ENCODE measurements at regions not wholly inside any gene's neighbourhood (a gene's known extent, or its start where the extent isn't known, plus 50 kb on each side); places are given as distances from the start of the nearest gene placed in this dataset.

DNA sequence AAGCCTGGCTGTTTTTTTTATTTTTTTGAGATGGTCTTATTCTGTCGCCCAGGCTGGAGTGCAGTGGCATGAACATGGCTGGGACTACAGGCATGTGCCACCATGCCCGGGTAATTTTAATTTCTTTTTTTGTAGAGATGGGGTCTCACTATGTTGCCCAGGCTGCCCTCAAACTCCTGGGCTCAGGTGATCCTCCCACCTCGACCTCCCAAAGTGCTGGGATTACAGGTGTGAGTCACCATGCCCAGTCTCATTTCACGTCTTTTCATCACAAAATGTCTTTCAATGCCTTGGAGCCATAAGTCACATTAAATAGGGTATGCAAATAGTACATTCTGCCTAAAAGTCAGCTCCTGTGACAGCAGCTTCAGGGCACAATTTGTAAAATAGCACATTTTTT is 52.8 kb downstream of the SOX2 start:
- no CpG with 5 or more reads among the region's 4 CpGs for WGBS (ENCODE audit: extremely low coverage, insufficient coverage, insufficient read length)
- Histone ChIP-seq H3K4me3 (ENCODE audit: low read depth, low read length) (no peak overlapping the region), H3K79me2 (ENCODE audit: control insufficient read depth, insufficient read depth, low read length, poor library complexity) (no peaks in the 10 kb centered on the region), H3K9ac (ENCODE audit: low read length) (no peak overlapping the region), H2AK5ac (ENCODE audit: low read length) (no peak overlapping the region), H3K4me2 (ENCODE audit: low read length) (no peak overlapping the region), H4K8ac (ENCODE audit: low read depth, low read length) (no peak overlapping the region), H3K27ac (ENCODE audit: low read depth, low read length) (no peak overlapping the region), H4K91ac (ENCODE audit: low read depth, low read length) (no peak overlapping the region), H3K9me3 (ENCODE audit: insufficient read depth, low read depth, low read length) (no peaks in the 10 kb centered on the region), H3K23ac (ENCODE audit: low read length) (no peak overlapping the region), H3K18ac (ENCODE audit: low read length) (no peak overlapping the region), H3K14ac (ENCODE audit: low read length) (no peak overlapping the region), H3K4ac (ENCODE audit: low read depth, low read length) (no peak overlapping the region), H3K79me1 (ENCODE audit: low read length) (no peaks in the 10 kb centered on the region), H4K12ac (ENCODE audit: low read depth, low read length) (no peak overlapping the region), H2AFZ (ENCODE audit: insufficient read depth, low read length, poor library complexity) (no peak overlapping the region), H2BK120ac (ENCODE audit: insufficient read depth, low read length, poor library complexity) (no peak overlapping the region), H2BK12ac (ENCODE audit: low read length) (no peak overlapping the region), H3K4me1 (ENCODE audit: control insufficient read depth in 1 of 2, insufficient read depth in 2 of 2, low read length in 2 of 2) (no peaks in the 10 kb centered on the region), H3K36me3 (ENCODE audit: control insufficient read depth in 1 of 2, insufficient read depth in 2 of 2, low read length in 2 of 2) (no peaks in the 10 kb centered on the region), H2BK5ac (ENCODE audit: low read depth, low read length, poor library complexity) (no peak overlapping the region), H3K27me3 (ENCODE audit: insufficient read depth, low read length) (no peaks in the 10 kb centered on the region)
- DNase-seq = no peak

DNA sequence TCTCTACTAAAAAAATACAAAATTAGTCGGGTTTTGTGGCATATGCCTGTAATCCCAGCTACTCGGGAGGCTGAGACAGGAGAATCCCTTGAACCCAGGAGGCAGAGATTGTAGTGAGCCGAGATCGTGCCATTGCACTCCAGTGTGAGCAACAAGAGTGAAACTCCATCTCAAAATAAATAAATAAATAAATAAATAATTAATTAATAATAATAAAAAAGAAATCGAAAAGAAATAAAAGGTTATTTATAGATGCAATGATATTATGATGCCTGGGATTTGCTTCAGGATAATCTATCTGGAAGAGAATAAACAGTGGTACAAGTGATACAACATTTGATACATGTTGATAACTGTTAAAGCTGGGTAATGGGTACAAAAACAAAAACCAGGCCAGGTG is 58.6 kb downstream of the SOX2 start:
- no peaks in the 10 kb centered on the region for H3K4me1 ChIP-seq (ENCODE audit: control insufficient read depth in 1 of 2, insufficient read depth in 2 of 2, low read length in 2 of 2)
- H3K9ac ChIP-seq (ENCODE audit: low read length) = no peak overlapping the region
- H4K8ac ChIP-seq (ENCODE audit: low read depth, low read length) = no peak overlapping the region
- no CpG with 5 or more reads among the region's 5 CpGs for WGBS (ENCODE audit: extremely low coverage, insufficient coverage, insufficient read length)
- no peak overlapping the region for H2BK5ac ChIP-seq (ENCODE audit: low read depth, low read length, poor library complexity)
- H4K91ac ChIP-seq (ENCODE audit: low read depth, low read length) = no peak overlapping the region
- H3K4ac ChIP-seq (ENCODE audit: low read depth, low read length) = no peak overlapping the region
- H3K14ac ChIP-seq (ENCODE audit: low read length) = no peak overlapping the region
- no peak overlapping the region for H3K4me2 ChIP-seq (ENCODE audit: low read length)
- H3K9me3 ChIP-seq (ENCODE audit: insufficient read depth, low read depth, low read length) = no peaks in the 10 kb centered on the region
- no peak overlapping the region for H4K12ac ChIP-seq (ENCODE audit: low read depth, low read length)
- DNase-seq = no peak
- H3K4me3 ChIP-seq (ENCODE audit: low read depth, low read length) = no peak overlapping the region
- H3K27ac ChIP-seq (ENCODE audit: low read depth, low read length) = no peak overlapping the region
- H2AFZ ChIP-seq (ENCODE audit: insufficient read depth, low read length, poor library complexity) = no peak overlapping the region
- no peaks in the 10 kb centered on the region for H3K27me3 ChIP-seq (ENCODE audit: insufficient read depth, low read length)
- H2BK120ac ChIP-seq (ENCODE audit: insufficient read depth, low read length, poor library complexity) = no peak overlapping the region
- H2AK5ac ChIP-seq (ENCODE audit: low read length) = no peak overlapping the region
- no peaks in the 10 kb centered on the region for H3K36me3 ChIP-seq (ENCODE audit: control insufficient read depth in 1 of 2, insufficient read depth in 2 of 2, low read length in 2 of 2)
- no peaks in the 10 kb centered on the region for H3K79me2 ChIP-seq (ENCODE audit: control insufficient read depth, insufficient read depth, low read length, poor library complexity)
- H2BK12ac ChIP-seq (ENCODE audit: low read length) = no peak overlapping the region
- H3K18ac ChIP-seq (ENCODE audit: low read length) = no peak overlapping the region
- no peaks in the 10 kb centered on the region for H3K79me1 ChIP-seq (ENCODE audit: low read length)
- H3K23ac ChIP-seq (ENCODE audit: low read length) = no peak overlapping the region

DNA sequence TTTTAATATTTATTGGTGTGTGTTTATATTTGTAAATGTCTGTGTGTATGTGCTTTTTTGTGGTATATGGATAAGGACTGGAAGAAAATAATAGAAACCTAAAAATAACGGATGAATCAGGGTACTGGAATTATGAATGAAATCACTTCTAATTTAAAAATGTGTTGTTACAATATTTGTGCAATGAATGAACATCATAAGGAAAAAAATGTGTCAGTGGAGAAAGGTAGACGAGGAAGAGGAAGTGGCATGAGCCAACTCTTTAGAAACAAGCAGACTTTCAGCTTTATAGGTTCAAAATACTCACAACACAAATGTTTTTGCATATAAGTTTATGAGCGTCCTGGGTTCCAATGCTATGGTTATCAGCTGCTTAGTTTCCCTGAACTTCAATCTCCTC is 59.4 kb downstream of the SOX2 start:
- Histone ChIP-seq H3K9me3 (ENCODE audit: insufficient read depth, low read depth, low read length) (no peaks in the 10 kb centered on the region), H3K36me3 (ENCODE audit: control insufficient read depth in 1 of 2, insufficient read depth in 2 of 2, low read length in 2 of 2) (no peaks in the 10 kb centered on the region), H2BK12ac (ENCODE audit: low read length) (no peak overlapping the region), H3K14ac (ENCODE audit: low read length) (no peak overlapping the region), H4K12ac (ENCODE audit: low read depth, low read length) (no peak overlapping the region), H2BK120ac (ENCODE audit: insufficient read depth, low read length, poor library complexity) (no peak overlapping the region), H3K27ac (ENCODE audit: low read depth, low read length) (no peak overlapping the region), H2AFZ (ENCODE audit: insufficient read depth, low read length, poor library complexity) (no peak overlapping the region), H3K23ac (ENCODE audit: low read length) (no peak overlapping the region), H3K79me2 (ENCODE audit: control insufficient read depth, insufficient read depth, low read length, poor library complexity) (no peaks in the 10 kb centered on the region), H2BK5ac (ENCODE audit: low read depth, low read length, poor library complexity) (no peak overlapping the region), H3K9ac (ENCODE audit: low read length) (no peak overlapping the region), H4K91ac (ENCODE audit: low read depth, low read length) (no peak overlapping the region), H3K4me3 (ENCODE audit: low read depth, low read length) (no peak overlapping the region), H2AK5ac (ENCODE audit: low read length) (no peak overlapping the region), H3K27me3 (ENCODE audit: insufficient read depth, low read length) (no peaks in the 10 kb centered on the region), H3K4me2 (ENCODE audit: low read length) (no peak overlapping the region), H4K8ac (ENCODE audit: low read depth, low read length) (no peak overlapping the region), H3K79me1 (ENCODE audit: low read length) (no peaks in the 10 kb centered on the region), H3K18ac (ENCODE audit: low read length) (no peak overlapping the region), H3K4ac (ENCODE audit: low read depth, low read length) (no peak overlapping the region), H3K4me1 (ENCODE audit: control insufficient read depth in 1 of 2, insufficient read depth in 2 of 2, low read length in 2 of 2) (no peaks in the 10 kb centered on the region)
- DNase-seq = no peak
- no CpG with 5 or more reads among the region's 3 CpGs for WGBS (ENCODE audit: extremely low coverage, insufficient coverage, insufficient read length)

DNA sequence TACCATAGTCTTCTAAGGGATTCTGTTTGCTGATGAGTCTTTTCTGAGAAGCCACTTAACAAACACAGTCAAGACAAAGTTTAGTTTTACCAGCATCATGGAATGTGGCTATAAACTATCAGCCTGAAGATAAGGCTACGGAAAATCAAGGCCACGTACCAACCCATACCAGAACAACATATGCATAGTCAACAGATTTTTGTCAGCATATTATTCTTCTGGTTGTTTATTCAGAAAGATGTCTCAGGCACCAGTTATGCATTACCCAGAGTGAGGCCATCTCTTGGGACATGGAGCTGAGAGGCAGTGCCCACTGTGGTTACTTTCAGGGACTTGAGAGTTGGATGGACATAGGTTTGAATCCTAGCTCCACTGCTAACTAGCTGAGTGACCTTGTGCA is 60.4 kb downstream of the SOX2 start:
- H3K27ac ChIP-seq (ENCODE audit: low read depth, low read length) = no peak overlapping the region
- H2BK12ac ChIP-seq (ENCODE audit: low read length) = no peak overlapping the region
- H4K12ac ChIP-seq (ENCODE audit: low read depth, low read length) = no peak overlapping the region
- no peak overlapping the region for H3K18ac ChIP-seq (ENCODE audit: low read length)
- no peaks in the 10 kb centered on the region for H3K79me2 ChIP-seq (ENCODE audit: control insufficient read depth, insufficient read depth, low read length, poor library complexity)
- no peak overlapping the region for H3K4me3 ChIP-seq (ENCODE audit: low read depth, low read length)
- H3K4me1 ChIP-seq (ENCODE audit: control insufficient read depth in 1 of 2, insufficient read depth in 2 of 2, low read length in 2 of 2) = no peaks in the 10 kb centered on the region
- DNase-seq = no peak
- H3K4me2 ChIP-seq (ENCODE audit: low read length) = no peak overlapping the region
- H3K27me3 ChIP-seq (ENCODE audit: insufficient read depth, low read length) = no peaks in the 10 kb centered on the region
- no peak overlapping the region for H3K14ac ChIP-seq (ENCODE audit: low read length)
- H3K9ac ChIP-seq (ENCODE audit: low read length) = no peak overlapping the region
- H4K8ac ChIP-seq (ENCODE audit: low read depth, low read length) = no peak overlapping the region
- no peaks in the 10 kb centered on the region for H3K79me1 ChIP-seq (ENCODE audit: low read length)
- whole genome bisulfite sequencing (ENCODE audit: extremely low coverage, insufficient coverage, insufficient read length) = no CpG with 5 or more reads among the region's 2 CpGs
- no peak overlapping the region for H4K91ac ChIP-seq (ENCODE audit: low read depth, low read length)
- H3K23ac ChIP-seq (ENCODE audit: low read length) = no peak overlapping the region
- H3K4ac ChIP-seq (ENCODE audit: low read depth, low read length) = no peak overlapping the region
- H3K36me3 ChIP-seq (ENCODE audit: control insufficient read depth in 1 of 2, insufficient read depth in 2 of 2, low read length in 2 of 2) = no peaks in the 10 kb centered on the region
- no peak overlapping the region for H2AK5ac ChIP-seq (ENCODE audit: low read length)
- no peak overlapping the region for H2BK5ac ChIP-seq (ENCODE audit: low read depth, low read length, poor library complexity)
- H2AFZ ChIP-seq (ENCODE audit: insufficient read depth, low read length, poor library complexity) = no peak overlapping the region
- no peak overlapping the region for H2BK120ac ChIP-seq (ENCODE audit: insufficient read depth, low read length, poor library complexity)
- H3K9me3 ChIP-seq (ENCODE audit: insufficient read depth, low read depth, low read length) = no peaks in the 10 kb centered on the region
